HG02623 (cell line): ENCODE measurements at regions not wholly inside any gene's neighbourhood (a gene's known extent, or its start where the extent isn't known, plus 50 kb on each side); places are given as distances from the start of the nearest gene placed in this dataset.
A peak's percentile ranks its signal among the peaks of the same experiment; 100 is the strongest.
"Not testable (repeated sequence)": the region's sequence is repeated elsewhere in the genome, so short reads cannot be mapped to it uniquely, and the experiment has no call there.

Experiments used
- ATAC-seq: cut with Tn5 transposase; IDR thresholded peaks from one replicate; pipeline ENCODE4 v1.9.1; 2021; ENCODE audit warnings: moderate library complexity; ENCODE audit not compliant: unreplicated experiment

- ATAC-seq, result no peak
Measured at GRCh38 chr5:152184266-152184665, 220.8 kb downstream of the NMUR2 start.

GRCh38 chr5:152181461-152181860, 223.6 kb downstream of the NMUR2 start:
- ATAC-seq, result no peak

GRCh38 chr5:152178350-152178699, 226.8 kb downstream of the NMUR2 start:
- no peak for ATAC-seq

- no peak for ATAC-seq
Measured at GRCh38 chr5:152177626-152178349, 227.3 kb downstream of the NMUR2 start.

DNA sequence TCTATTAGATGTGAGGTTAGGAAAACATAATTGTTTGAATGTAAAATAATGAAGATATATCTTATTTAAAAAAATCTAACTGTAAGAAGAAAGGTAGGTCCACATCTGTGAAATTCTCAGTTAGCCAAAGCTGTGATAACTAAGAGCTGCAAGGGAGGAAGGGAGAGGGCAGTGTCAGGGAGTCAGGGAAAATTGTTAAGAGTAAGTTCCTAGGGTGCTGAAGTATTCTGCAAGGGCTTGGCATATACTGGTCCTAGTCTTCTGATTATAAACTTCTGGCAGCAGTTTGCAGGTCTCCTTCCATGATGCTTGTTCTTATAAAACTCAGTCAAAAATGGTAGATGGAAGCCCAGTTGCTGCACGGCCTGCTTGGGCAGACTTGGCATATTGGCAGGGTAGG, 233.2 kb downstream of the NMUR2 start:
- ATAC-seq, result no peak

DNA sequence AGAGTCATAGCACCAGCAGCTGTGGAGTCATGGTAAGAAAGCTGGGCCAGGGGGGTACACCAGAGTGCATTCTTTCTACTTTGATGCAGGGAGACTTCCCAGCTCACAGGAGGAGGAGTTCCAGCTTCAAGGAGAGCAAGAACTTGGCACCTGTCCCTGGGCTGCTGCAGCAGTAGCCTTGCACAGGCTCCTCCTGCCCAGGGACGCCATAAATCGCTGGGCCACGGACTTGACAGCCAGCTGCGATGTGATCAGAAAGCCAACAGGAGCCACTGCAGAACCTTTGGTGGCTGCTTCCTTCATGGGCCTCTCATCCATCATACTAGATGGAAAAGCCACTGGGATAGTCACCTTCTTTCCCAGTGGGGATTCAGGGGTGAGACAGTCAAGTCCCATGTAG, 234.7 kb downstream of the NMUR2 start:
- no peak for ATAC-seq

DNA sequence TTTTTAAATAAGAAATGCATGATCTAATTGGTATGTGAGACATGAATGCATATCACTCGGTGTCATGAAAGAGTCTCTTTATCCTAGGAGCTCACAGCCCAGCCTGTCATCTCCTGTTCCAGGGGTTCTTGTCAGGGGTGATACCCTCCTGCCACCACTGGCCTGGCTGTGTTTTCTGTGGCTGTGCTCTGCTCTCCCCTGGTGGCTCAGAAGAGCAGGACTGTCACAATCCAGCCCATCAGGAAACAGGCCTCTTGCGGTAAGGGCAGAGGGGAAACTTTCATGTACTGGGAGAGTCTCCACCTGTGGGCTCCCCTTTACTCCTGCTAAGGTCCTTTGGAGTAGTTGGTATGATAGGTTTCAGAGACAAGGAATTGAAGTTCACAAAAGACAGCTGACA, 240.2 kb upstream of the GLRA1 start:
- no peak for ATAC-seq

DNA sequence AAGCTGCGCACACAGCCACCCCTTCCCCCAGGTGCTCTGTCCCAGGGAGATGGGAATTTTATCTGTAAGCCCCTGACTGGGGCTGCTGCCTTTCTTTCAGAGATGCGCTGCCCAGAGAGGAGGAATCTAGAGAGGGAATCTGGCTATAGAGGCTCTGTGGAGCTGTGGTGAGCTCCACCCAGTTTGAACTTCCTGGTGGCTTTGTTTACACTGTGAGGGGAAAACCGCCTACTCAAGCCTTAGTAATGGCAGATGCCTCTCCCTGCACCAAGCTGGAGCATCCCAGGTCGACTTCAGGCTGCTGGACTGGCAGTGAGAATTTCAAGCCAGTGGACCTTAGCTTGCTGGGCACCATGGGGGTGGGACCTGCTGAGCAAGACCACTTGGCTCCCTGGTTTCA, 235.2 kb upstream of the GLRA1 start:
- not testable (repeated sequence) for ATAC-seq

DNA sequence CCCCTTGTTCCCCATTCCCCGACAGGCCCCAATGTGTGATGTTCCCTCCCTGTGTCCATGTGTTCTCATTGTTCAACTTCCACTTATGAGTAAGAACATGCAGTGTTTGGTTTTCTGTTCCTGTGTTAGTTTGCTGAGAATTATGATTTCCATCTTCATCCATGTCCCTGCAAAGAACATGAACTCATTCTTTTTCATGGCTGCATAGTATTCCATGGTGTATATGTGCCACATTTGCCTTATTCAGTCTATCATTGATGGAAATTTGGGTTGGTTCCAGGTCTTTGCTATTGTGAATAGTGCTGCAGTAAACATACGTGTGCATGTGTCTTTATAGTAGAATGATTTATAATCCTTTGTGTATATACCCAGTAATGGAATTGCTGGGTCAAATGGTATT, 229.8 kb upstream of the GLRA1 start:
- ATAC-seq, result not testable (repeated sequence)

- no peak for ATAC-seq
Measured at GRCh38 chr5:152151940-152152339, 227.3 kb upstream of the GLRA1 start.

DNA sequence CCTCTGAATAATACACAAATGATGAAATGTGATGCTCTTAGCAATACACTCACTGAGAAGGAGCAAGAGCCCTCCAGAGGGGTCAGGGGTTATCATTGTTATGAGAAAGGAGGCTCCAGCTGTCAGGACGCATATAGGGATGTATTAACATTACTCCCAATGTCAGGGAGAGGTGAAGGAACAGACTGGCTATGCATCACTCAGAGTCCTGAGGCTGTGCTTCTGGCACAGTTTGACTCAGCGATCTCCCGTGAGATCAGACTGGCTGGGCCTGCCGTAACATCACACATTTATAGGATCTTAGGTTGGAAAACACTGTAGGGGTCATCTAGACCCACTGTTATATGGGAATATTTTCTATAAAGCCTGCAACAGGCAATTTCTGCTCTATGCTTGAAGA, 226.5 kb upstream of the GLRA1 start:
- ATAC-seq, result no peak

GRCh38 chr5:152147286-152147685, 222.6 kb upstream of the GLRA1 start:
- no peak for ATAC-seq

GRCh38 chr5:152146566-152146965, 221.9 kb upstream of the GLRA1 start:
- ATAC-seq, result no peak

DNA sequence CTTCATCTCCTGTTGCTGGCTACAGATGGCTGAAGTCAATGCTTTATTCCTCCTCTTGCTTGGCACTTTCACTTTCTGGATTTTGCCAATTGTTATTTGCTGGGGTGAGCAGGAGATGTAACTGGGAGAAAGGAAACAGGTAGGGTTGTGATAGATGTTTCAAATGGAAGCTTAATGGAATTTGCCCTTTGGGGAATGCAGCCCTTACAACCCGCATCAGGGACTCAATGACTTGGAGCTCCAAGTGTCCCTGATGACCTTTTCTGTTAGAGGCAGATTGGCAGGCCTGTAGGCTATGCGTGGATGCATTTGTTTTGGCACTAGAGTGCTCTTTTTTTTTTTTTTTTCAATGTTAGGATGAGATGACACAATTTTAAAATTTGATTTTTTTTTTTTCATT, 219.9 kb upstream of the GLRA1 start:
- no peak for ATAC-seq

GRCh38 chr5:152144030-152144429, 219.4 kb upstream of the GLRA1 start:
- no peak for ATAC-seq

- ATAC-seq, result peak; percentile 81
Measured at GRCh38 chr5:152142840-152143469, 218.3 kb upstream of the GLRA1 start.

- no peak for ATAC-seq
Measured at GRCh38 chr5:152140347-152140746, 215.7 kb upstream of the GLRA1 start.

- ATAC-seq, result no peak
Measured at GRCh38 chr5:152137063-152137462, 212.4 kb upstream of the GLRA1 start.

DNA sequence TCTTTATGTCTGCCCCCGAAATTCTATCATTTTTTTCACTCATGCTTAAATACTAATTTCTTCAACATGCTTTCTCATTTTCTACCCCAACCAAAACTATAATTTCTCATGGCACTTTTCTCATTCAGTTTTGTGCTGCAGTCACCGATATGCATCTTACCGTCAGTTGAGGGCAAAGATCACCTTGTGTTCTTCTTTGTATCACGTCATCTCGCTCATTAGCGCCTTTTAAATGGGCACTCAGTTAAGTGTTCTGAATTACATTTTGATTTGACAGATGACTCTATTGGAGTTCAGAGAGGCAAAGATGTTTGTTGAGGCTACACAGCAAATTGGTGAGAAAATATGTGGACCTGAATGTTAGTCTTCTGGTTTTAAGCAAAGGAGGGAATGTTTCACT, 211.7 kb upstream of the GLRA1 start:
- ATAC-seq, result no peak

DNA sequence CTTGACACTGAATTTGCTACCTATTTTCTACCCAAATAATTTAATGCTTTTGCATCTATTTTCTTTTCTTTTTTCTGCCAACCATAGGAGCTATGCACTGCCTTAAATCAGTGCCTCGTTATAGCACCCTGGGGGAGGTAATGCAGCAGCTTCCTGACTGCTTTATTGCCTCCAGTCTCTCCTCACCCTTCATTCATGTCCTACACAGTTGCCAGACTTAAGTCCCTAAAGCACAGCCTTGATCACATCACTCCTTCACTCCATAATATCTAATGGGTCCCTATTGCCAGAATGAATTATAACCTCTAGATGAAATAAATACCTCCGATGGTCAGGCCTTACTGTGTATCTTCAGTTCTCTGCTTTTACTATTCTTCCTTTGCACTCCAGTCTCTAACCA, 211.2 kb upstream of the GLRA1 start:
- ATAC-seq, result no peak

GRCh38 chr5:152125661-152126205, 201.1 kb upstream of the GLRA1 start:
- no peak for ATAC-seq

DNA sequence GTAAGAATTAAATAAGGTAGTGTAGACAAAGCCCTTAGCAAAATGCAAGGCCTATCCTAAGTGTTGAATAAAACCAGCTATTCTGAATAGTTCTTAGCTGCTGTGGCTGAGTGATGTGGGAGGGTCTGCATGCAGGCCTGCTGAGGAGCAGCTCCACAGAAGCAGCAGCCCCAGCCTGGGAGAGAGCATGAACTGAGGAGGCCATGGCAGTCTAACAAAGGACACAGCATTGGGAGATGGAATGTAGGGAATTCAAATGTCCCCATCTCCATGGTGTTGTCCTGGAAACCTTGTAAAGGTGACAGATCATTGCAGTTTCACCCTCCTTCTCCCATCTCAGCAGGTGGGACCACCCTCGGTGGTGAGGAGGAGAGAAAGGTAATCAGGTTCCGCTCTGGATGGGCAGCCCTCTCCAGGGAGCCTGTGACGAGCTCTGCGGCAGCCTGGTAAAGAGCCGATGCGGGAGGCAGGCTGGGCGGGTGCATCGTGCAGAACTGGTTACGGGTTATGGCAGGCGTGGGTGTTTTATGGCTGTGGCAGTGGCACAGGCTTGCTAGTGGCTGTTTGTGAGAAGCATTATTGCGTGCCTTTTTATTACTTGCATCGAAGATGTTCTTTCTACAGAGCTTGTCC, 199.9 kb upstream of the GLRA1 start:
- ATAC-seq, result no peak
